ENCODE measurements at regions not wholly inside any gene's neighbourhood (a gene's known extent, or its start where the extent isn't known, plus 50 kb on each side); places are given as distances from the start of the nearest gene placed in this dataset.

DNA sequence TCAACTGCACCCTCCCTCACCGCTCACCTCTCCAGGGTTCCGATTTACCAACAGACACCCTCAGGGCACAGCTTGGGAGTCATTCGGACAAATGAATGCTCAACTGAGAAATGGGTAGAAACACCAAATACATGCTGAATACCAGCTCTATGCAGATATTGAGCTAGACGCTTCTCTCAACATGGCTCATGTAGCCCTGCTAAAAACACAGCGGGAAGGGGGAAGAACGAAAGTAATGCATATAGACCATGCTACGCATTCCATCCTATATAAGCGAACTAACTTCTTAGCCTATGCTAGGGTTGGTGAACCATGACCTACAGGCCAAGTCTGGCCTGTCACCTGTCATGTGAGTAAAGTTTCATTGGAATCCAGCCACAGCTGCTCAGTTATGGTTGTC is 304.0 kb downstream of the UQCRFS1 start:
- TF ChIP-seq, protein P1, sequence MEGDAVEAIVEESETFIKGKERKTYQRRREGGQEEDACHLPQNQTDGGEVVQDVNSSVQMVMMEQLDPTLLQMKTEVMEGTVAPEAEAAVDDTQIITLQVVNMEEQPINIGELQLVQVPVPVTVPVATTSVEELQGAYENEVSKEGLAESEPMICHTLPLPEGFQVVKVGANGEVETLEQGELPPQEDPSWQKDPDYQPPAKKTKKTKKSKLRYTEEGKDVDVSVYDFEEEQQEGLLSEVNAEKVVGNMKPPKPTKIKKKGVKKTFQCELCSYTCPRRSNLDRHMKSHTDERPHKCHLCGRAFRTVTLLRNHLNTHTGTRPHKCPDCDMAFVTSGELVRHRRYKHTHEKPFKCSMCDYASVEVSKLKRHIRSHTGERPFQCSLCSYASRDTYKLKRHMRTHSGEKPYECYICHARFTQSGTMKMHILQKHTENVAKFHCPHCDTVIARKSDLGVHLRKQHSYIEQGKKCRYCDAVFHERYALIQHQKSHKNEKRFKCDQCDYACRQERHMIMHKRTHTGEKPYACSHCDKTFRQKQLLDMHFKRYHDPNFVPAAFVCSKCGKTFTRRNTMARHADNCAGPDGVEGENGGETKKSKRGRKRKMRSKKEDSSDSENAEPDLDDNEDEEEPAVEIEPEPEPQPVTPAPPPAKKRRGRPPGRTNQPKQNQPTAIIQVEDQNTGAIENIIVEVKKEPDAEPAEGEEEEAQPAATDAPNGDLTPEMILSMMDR (IDR thresholded peaks at IDR 0.05 in 4 of 5, conservative IDR thresholded peaks at IDR 0.05 in 1 of 5): no peak
- TF ChIP-seq POLR2A (IDR thresholded peaks at IDR 0.05): no peak

All from gastrocnemius medialis (tissue), 4 donors.